Neural progenitor cell (in vitro differentiated cells): ENCODE measurements at regions not wholly inside any gene's neighbourhood (a gene's known extent, or its start where the extent isn't known, plus 50 kb on each side); places are given as distances from the start of the nearest gene placed in this dataset.
A peak's percentile ranks its signal among the peaks of the same experiment; 100 is the strongest.

Experiments
- DNase-seq: peaks from one replicate; pipeline ENCODE4 v3.0.0-alpha.2; 2016; ENCODE audit warnings: low spot score
- H2AFZ ChIP-seq: fragments of 200-600 bp; sonication (generic); replicated peaks from 2 replicates; pipeline ENCODE4 v1.6.1; 2016; ENCODE audit warnings: antibody characterized with exemption
- H3F3A ChIP-seq: fragments of 200-600 bp; sonication (generic); 2 replicates; pipeline ENCODE4 v1.6.1; 2016; ENCODE audit warnings: antibody characterized with exemption, low read depth
- H3K27ac ChIP-seq: fragments of 200-600 bp; sonication (generic); 2 replicates; pipeline ENCODE4 v1.5.1; 2016; ENCODE audit warnings: mild to moderate bottlenecking
- H3K27me3 ChIP-seq: fragments of 200-600 bp; sonication (generic); 2 replicates; pipeline ENCODE4 v1.6.1; 2016; ENCODE audit warnings: mild to moderate bottlenecking, moderate library complexity
- H3K36me3 ChIP-seq: fragments of 200-600 bp; sonication (generic); 2 replicates; pipeline ENCODE4 v1.5.1; 2016
- H3K4me1 ChIP-seq: fragments of 200-600 bp; sonication (generic); 2 replicates; pipeline ENCODE4 v1.6.1; 2016; ENCODE audit warnings: mixed run types
- H3K4me2 ChIP-seq: fragments of 200-600 bp; sonication (generic); 2 replicates; pipeline ENCODE4 v1.6.1; 2016
- H3K4me3 ChIP-seq: fragments of 200-600 bp; sonication (generic); 2 replicates; pipeline ENCODE4 v1.5.1; 2016
- H3K79me2 ChIP-seq: fragments of 200-600 bp; sonication (generic); 2 replicates; pipeline ENCODE4 v1.6.1; 2016; ENCODE audit warnings: low read depth
- H3K9ac ChIP-seq: fragments of 200-600 bp; sonication (generic); 2 replicates; pipeline ENCODE4 v1.6.1; 2016
- H3K9me3 ChIP-seq: fragments of 200-600 bp; sonication (generic); 2 replicates; pipeline ENCODE4 v1.5.1; 2016; ENCODE audit warnings: low read depth
- H4K20me1 ChIP-seq: fragments of 200-600 bp; sonication (generic); 2 replicates; pipeline ENCODE4 v1.6.1; 2016; ENCODE audit warnings: low read depth
- H3K27ac Mint-ChIP-seq: 3 replicates; pipeline ENCODE4 v1.8.0; 2021; ENCODE audit warnings: mixed read lengths
- H3K27me3 Mint-ChIP-seq: 2 replicates; pipeline ENCODE4 v1.8.0; 2022; ENCODE audit warnings: low read depth, mild to moderate bottlenecking, inconsistent platforms, moderate library complexity, mixed read lengths; ENCODE audit not compliant: insufficient read depth
- H3K36me3 Mint-ChIP-seq: 3 replicates; pipeline ENCODE4 v1.8.0; 2021; ENCODE audit warnings: mixed read lengths
- H3K4me1 Mint-ChIP-seq: 3 replicates; pipeline ENCODE4 v1.8.0; 2021; ENCODE audit warnings: mixed read lengths
- H3K4me3 Mint-ChIP-seq: 3 replicates; pipeline ENCODE4 v1.8.0; 2021; ENCODE audit warnings: mild to moderate bottlenecking, moderate library complexity, mixed read lengths
- H3K9me3 Mint-ChIP-seq: 3 replicates; pipeline ENCODE4 v1.8.0; 2020; ENCODE audit warnings: mixed read lengths
- CTCF ChIP-seq: fragments of 200-600 bp; sonication (generic); IDR thresholded peaks from 2 replicates; pipeline ENCODE4 v1.5.1; 2017; ENCODE audit warnings: antibody characterized with exemption, mild to moderate bottlenecking
- EZH2 ChIP-seq: fragments of 200-600 bp; sonication (generic); IDR thresholded peaks from 2 replicates; pipeline ENCODE4 v1.6.1; 2017; ENCODE audit warnings: antibody characterized with exemption, mild to moderate bottlenecking, moderate library complexity
- EZH2phosphoT487 ChIP-seq: fragments of 200-600 bp; sonication (generic); IDR thresholded peaks from 2 replicates; pipeline ENCODE4 v1.6.1; 2017; ENCODE audit warnings: antibody characterized with exemption

GRCh38 chr3:176723758-176724393 is 473.4 kb downstream of the TBL1XR1 start:
- Mint-ChIP-seq H3K36me3 (no peaks in the 10 kb centered on the region), H3K9me3 (no peaks in the 10 kb centered on the region), H3K27ac (no peak overlapping the region), H3K27me3 (no peaks in the 10 kb centered on the region), H3K4me3 (no peak overlapping the region), H3K4me1 (no peaks in the 10 kb centered on the region)
- H4K20me1 ChIP-seq, result no peaks in the 10 kb centered on the region
- H3K27ac ChIP-seq, result no peak overlapping the region
- no peaks in the 10 kb centered on the region for H3K79me2 ChIP-seq
- H3K4me2 ChIP-seq, result no peak overlapping the region
- no peak for DNase-seq
- no peaks in the 10 kb centered on the region for H3K36me3 ChIP-seq
- no peak overlapping the region for H2AFZ ChIP-seq
- no peak overlapping the region for H3K9ac ChIP-seq
- no peaks in the 10 kb centered on the region for H3K9me3 ChIP-seq
- no peaks in the 10 kb centered on the region for H3K4me1 ChIP-seq
- no peak overlapping the region for H3K4me3 ChIP-seq
- no peaks in the 10 kb centered on the region for H3F3A ChIP-seq
- TF ChIP-seq EZH2 (no peak), EZH2phosphoT487 (no peak), CTCF (no peak)
- H3K27me3 ChIP-seq, result no peaks in the 10 kb centered on the region

- H3K4me3 ChIP-seq, result no peak overlapping the region
- H3K36me3 ChIP-seq, result no peaks in the 10 kb centered on the region
- H2AFZ ChIP-seq, result peak overlapping the region; percentile 12
- H3K4me2 ChIP-seq, result no peak overlapping the region
- TF ChIP-seq EZH2 (no peak), CTCF (no peak), EZH2phosphoT487 (no peak)
- Mint-ChIP-seq H3K4me1 (peaks cover 3% of the 10 kb centered on the region), H3K27me3 (no peaks in the 10 kb centered on the region), H3K27ac (no peak overlapping the region), H3K4me3 (no peak overlapping the region), H3K36me3 (no peaks in the 10 kb centered on the region), H3K9me3 (no peaks in the 10 kb centered on the region)
- H3K79me2 ChIP-seq, result no peaks in the 10 kb centered on the region
- H3K9ac ChIP-seq, result no peak overlapping the region
- H3F3A ChIP-seq, result no peaks in the 10 kb centered on the region
- DNase-seq, result no peak
- no peak overlapping the region for H3K27ac ChIP-seq
- no peaks in the 10 kb centered on the region for H3K9me3 ChIP-seq
- no peaks in the 10 kb centered on the region for H4K20me1 ChIP-seq
- H3K27me3 ChIP-seq, result no peaks in the 10 kb centered on the region
- peaks cover 17% of the 10 kb centered on the region for H3K4me1 ChIP-seq
Observed at GRCh38 chr3:176714034-176714433, 483.2 kb downstream of the TBL1XR1 start.

- peaks cover 3% of the 10 kb centered on the region for H3K4me1 Mint-ChIP-seq
- Histone ChIP-seq H3K4me2 (no peak overlapping the region), H3F3A (no peaks in the 10 kb centered on the region), H3K27me3 (no peaks in the 10 kb centered on the region), H2AFZ (no peak overlapping the region), H4K20me1 (no peaks in the 10 kb centered on the region), H3K9ac (no peak overlapping the region), H3K9me3 (no peaks in the 10 kb centered on the region), H3K4me3 (no peak overlapping the region), H3K79me2 (no peaks in the 10 kb centered on the region), H3K27ac (no peak overlapping the region), H3K4me1 (peaks cover 17% of the 10 kb centered on the region), H3K36me3 (no peaks in the 10 kb centered on the region)
- H3K36me3 Mint-ChIP-seq, result no peaks in the 10 kb centered on the region
- no peaks in the 10 kb centered on the region for H3K27me3 Mint-ChIP-seq
- no peak for TF ChIP-seq EZH2phosphoT487
- TF ChIP-seq EZH2, result no peak
- TF ChIP-seq CTCF, result no peak
- DNase-seq, result no peak
- no peak overlapping the region for H3K4me3 Mint-ChIP-seq
- H3K9me3 Mint-ChIP-seq, result peaks cover 5% of the 10 kb centered on the region
- H3K27ac Mint-ChIP-seq, result no peak overlapping the region
Observed at GRCh38 chr3:176712191-176712590, 485.1 kb downstream of the TBL1XR1 start.
